H1 (cell line): ENCODE measurements at regions not wholly inside any gene's neighbourhood (a gene's known extent, or its start where the extent isn't known, plus 50 kb on each side); places are given as distances from the start of the nearest gene placed in this dataset.

Experiments used
- CTCF ChIA-PET: fragments of 300-600 bp; sonication (Branson Sonifier 250); formaldehyde crosslinking; loops from one replicate; lab custom pipeline; 2021; ENCODE audit not compliant: partially characterized antibody; lab: Charles Lee
- POLR2A ChIA-PET: fragments of 300-600 bp; sonication (Branson Sonifier 250); formaldehyde crosslinking; loops from one replicate; lab custom pipeline; 2021; ENCODE audit warnings: inconsistent platforms; ENCODE audit not compliant: partially characterized antibody; lab: Charles Lee
- DNase-seq, 2 experiments: peaks; one replicate each; pipeline versions ENCODE4 v3.0.0 to v3.0.0-alpha.2; 2010 to 2022; ENCODE audit warnings: low spot score in 2 of 2, low read depth in 1 of 2, mixed read lengths in 1 of 2
- FAIRE-seq: peaks from 2 replicates; lab custom pipeline; 2011; peaks lifted over from hg19 to GRCh38; lab: Jason Lieb, UNC
- H2AFZ ChIP-seq: 2 replicates; pipeline ENCODE4 v1.8.1; 2012; ENCODE audit warnings: low read length, inconsistent platforms
- H2AK5ac ChIP-seq: 2 replicates; pipeline ENCODE4 v1.6.1; 2013; ENCODE audit warnings: low read depth, low read length
- H2BK120ac ChIP-seq: replicated peaks from 2 replicates; pipeline ENCODE3; 2013; ENCODE audit warnings: low read depth, low read length, inconsistent platforms
- H2BK12ac ChIP-seq: 2 replicates; pipeline ENCODE4 v1.6.1; 2013; ENCODE audit warnings: low read depth, low read length
- H2BK15ac ChIP-seq: 2 replicates; pipeline ENCODE4 v1.6.1; 2013; ENCODE audit warnings: low read length
- H2BK20ac ChIP-seq: 2 replicates; pipeline ENCODE4 v1.6.1; 2013; ENCODE audit warnings: low read length
- H2BK5ac ChIP-seq: 2 replicates; pipeline ENCODE4 v1.6.1; 2013; ENCODE audit warnings: low read depth, low read length
- H3K14ac ChIP-seq: 2 replicates; pipeline ENCODE4 v1.6.1; 2013; ENCODE audit warnings: inconsistent platforms; ENCODE audit not compliant: insufficient read length
- H3K18ac ChIP-seq: 2 replicates; pipeline ENCODE4 v1.6.1; 2013; ENCODE audit warnings: low read length; ENCODE audit errors: extremely low read depth
- H3K23ac ChIP-seq: 2 replicates; pipeline ENCODE4 v1.6.1; 2013; ENCODE audit warnings: inconsistent platforms; ENCODE audit not compliant: insufficient read length
- H3K23me2 ChIP-seq: 2 replicates; pipeline ENCODE4 v1.6.1; 2013; ENCODE audit warnings: low read depth, low read length
- H3K27ac ChIP-seq: 2 replicates; pipeline ENCODE4 v1.6.1; 2011; ENCODE audit warnings: low read depth, low read length, inconsistent platforms
- H3K27me3 ChIP-seq, 4 experiments: replicated peaks in 1 of 4; 1 replicate in 1 of 4; 2 replicates in 3 of 4; pipeline versions ENCODE4 v1.6.1 to v1.8.1; 2011 to 2013; ENCODE audit warnings: low read length in 3 of 4, mild to moderate bottlenecking in 3 of 4, inconsistent platforms in 2 of 4, mixed read lengths in 2 of 4, moderate library complexity in 1 of 4; ENCODE audit not compliant: control insufficient read depth in 3 of 4, insufficient read depth in 3 of 4; ENCODE audit errors: extremely low read depth in 1 of 4
- H3K36me3 ChIP-seq, 4 experiments: 2 replicates each; pipeline versions ENCODE4 v1.6.1 to v1.8.1; 2011 to 2013; ENCODE audit warnings: mild to moderate bottlenecking in 4 of 4, low read length in 3 of 4, moderate library complexity in 2 of 4, control low read depth in 1 of 4, inconsistent platforms in 1 of 4; ENCODE audit not compliant: insufficient read depth in 4 of 4, control insufficient read depth in 2 of 4
- H3K4ac ChIP-seq: replicated peaks from 2 replicates; pipeline ENCODE3; 2013; ENCODE audit warnings: low read length, low read depth, mixed read lengths, inconsistent platforms; ENCODE audit not compliant: insufficient read length
- H3K4me1 ChIP-seq, 4 experiments: replicated peaks in 1 of 4; 1 replicate in 1 of 4; 2 replicates in 3 of 4; pipeline versions ENCODE4 v1.6.1 to v1.8.1; 2011 to 2013; ENCODE audit warnings: low read length in 3 of 4, inconsistent platforms in 2 of 4, mixed read lengths in 1 of 4; ENCODE audit not compliant: insufficient read depth in 4 of 4, control insufficient read depth in 3 of 4
- H3K4me2 ChIP-seq, 2 experiments: 2 replicates each; pipeline versions ENCODE4 v1.6.1 to v1.8.1; 2011 to 2013; ENCODE audit warnings: low read depth in 2 of 2, low read length in 2 of 2, control low read depth in 1 of 2, inconsistent platforms in 1 of 2, mild to moderate bottlenecking in 1 of 2; ENCODE audit not compliant: insufficient read depth in 1 of 2
- H3K4me3 ChIP-seq, 4 experiments: fragments of 200-600, 300-600 bp in 1 of 4; sonication (generic), shearing (Covaris generic), sonication (Bioruptor Twin) in 1 of 4; 2 replicates each; pipeline versions ENCODE4 v1.5.1 to v1.8.1; 2011 to 2016; ENCODE audit warnings: low read length in 4 of 4, low read depth in 3 of 4, control low read depth in 2 of 4, inconsistent platforms in 2 of 4, mild to moderate bottlenecking in 2 of 4, mixed read lengths in 1 of 4, moderate library complexity in 1 of 4; ENCODE audit not compliant: insufficient read depth in 2 of 4; ENCODE audit errors: extremely low read depth in 1 of 4
- H3K56ac ChIP-seq: replicated peaks from 2 replicates; pipeline ENCODE3; 2013; ENCODE audit warnings: low read depth, mild to moderate bottlenecking, mixed read lengths, low read length, inconsistent platforms; ENCODE audit not compliant: insufficient read length
- H3K79me1 ChIP-seq: 2 replicates; pipeline ENCODE4 v1.6.1; 2013; ENCODE audit warnings: low read depth, low read length, control low read depth
- H3K79me2 ChIP-seq, 2 experiments: 2 replicates each; pipeline versions ENCODE4 v1.6.1 to v1.8.1; 2012 to 2013; ENCODE audit warnings: low read length in 2 of 2, mild to moderate bottlenecking in 2 of 2, inconsistent platforms in 1 of 2; ENCODE audit not compliant: insufficient read depth in 2 of 2, control insufficient read depth in 1 of 2
- H3K9ac ChIP-seq, 4 experiments: replicated peaks in 1 of 4; 1 replicate in 1 of 4; 2 replicates in 3 of 4; pipeline versions ENCODE4 v1.6.1 to v1.8.1; 2011 to 2013; ENCODE audit warnings: low read depth in 3 of 4, low read length in 3 of 4, control low read depth in 2 of 4, mild to moderate bottlenecking in 2 of 4, moderate library complexity in 2 of 4, inconsistent platforms in 1 of 4; ENCODE audit errors: extremely low read depth in 1 of 4
- H3K9me3 ChIP-seq, 2 experiments: 2 replicates each; pipeline versions ENCODE4 v1.6.1 to v1.8.1; 2012 to 2013; ENCODE audit warnings: mild to moderate bottlenecking in 2 of 2, moderate library complexity in 2 of 2, control low read depth in 1 of 2, inconsistent platforms in 1 of 2, low read depth in 1 of 2, low read length in 1 of 2, mixed read lengths in 1 of 2; ENCODE audit not compliant: insufficient read depth in 2 of 2
- H4K20me1 ChIP-seq, 2 experiments: replicated peaks in 1 of 2; 2 replicates each; pipeline versions ENCODE3 to v1.8.1; 2011 to 2013; ENCODE audit warnings: inconsistent platforms in 2 of 2, low read length in 2 of 2, mild to moderate bottlenecking in 1 of 2; ENCODE audit not compliant: insufficient read depth in 2 of 2, control insufficient read depth in 1 of 2
- H4K5ac ChIP-seq: 2 replicates; pipeline ENCODE4 v1.6.1; 2013; ENCODE audit warnings: low read length, low read depth, mixed read lengths, inconsistent platforms; ENCODE audit not compliant: insufficient read length
- H4K8ac ChIP-seq: 2 replicates; pipeline ENCODE4 v1.8.0; 2013; ENCODE audit warnings: mild to moderate bottlenecking, moderate library complexity, low read length, inconsistent platforms; ENCODE audit not compliant: insufficient read depth; ENCODE audit errors: extremely low read depth
- H4K91ac ChIP-seq: replicated peaks from 2 replicates; pipeline ENCODE3; 2013; ENCODE audit warnings: low read length, mixed read lengths, inconsistent platforms; ENCODE audit not compliant: insufficient read length
- ASH2L ChIP-seq: fragments of 200-600, 300-600 bp; sonication (generic); IDR thresholded peaks from one replicate; pipeline ENCODE4 v1.7.1; 2017; ENCODE audit warnings: low read length
- BACH1 ChIP-seq: IDR thresholded peaks from 2 replicates; pipeline ENCODE4 v1.6.1; 2012; ENCODE audit warnings: low read length, improper control_type of control experiment
- CHD1 ChIP-seq: IDR thresholded peaks from 2 replicates; pipeline ENCODE4 v1.6.1; 2012; ENCODE audit warnings: low read depth, low read length, improper control_type of control experiment
- EZH2 ChIP-seq: fragments of 200-600 bp; sonication (generic); IDR thresholded peaks from 2 replicates; pipeline ENCODE4 v1.7.1; 2012; ENCODE audit warnings: low read depth, mild to moderate bottlenecking, moderate library complexity, low read length, inconsistent platforms; ENCODE audit not compliant: severe bottlenecking
- SIRT6 ChIP-seq: IDR thresholded peaks from one replicate; pipeline ENCODE4 v1.7.1; 2012; ENCODE audit warnings: low read length, inconsistent platforms
- SP2 ChIP-seq: IDR thresholded peaks from 2 replicates; pipeline ENCODE4 v1.6.1; 2012; ENCODE audit warnings: mild to moderate bottlenecking, low read length, inconsistent platforms
- WGBS, 2 experiments: shearing (Covaris generic) in 1 of 2; methylation state at CpG; one replicate each; pipeline versions ENCODE4 v1.1.6 to v1.1.7; 2013 to 2015; ENCODE audit warnings: low lambda C conversion rate in 2 of 2, mixed read lengths in 2 of 2, inconsistent platforms in 1 of 2, low coverage in 1 of 2, missing lambda C conversion rate in 1 of 2; ENCODE audit not compliant: insufficient replicate concordance in 2 of 2, insufficient coverage in 1 of 2, insufficient read length in 1 of 2; ENCODE audit errors: extremely low coverage in 1 of 2, missing lambda C conversion rate in 1 of 2; 5-methylcytosine and 5-hydroxymethylcytosine counted together
- TF ChIP-seq, protein P1 (sequence below): IDR thresholded peaks from 2 replicates; pipeline ENCODE4 v1.6.1; 2012; ENCODE audit warnings: low read length, inconsistent platforms
- TF ChIP-seq, protein P2 (sequence below): IDR thresholded peaks from 2 replicates; pipeline ENCODE4 v1.6.1; 2011; ENCODE audit warnings: low read length, improper control_type of control experiment

DNA sequence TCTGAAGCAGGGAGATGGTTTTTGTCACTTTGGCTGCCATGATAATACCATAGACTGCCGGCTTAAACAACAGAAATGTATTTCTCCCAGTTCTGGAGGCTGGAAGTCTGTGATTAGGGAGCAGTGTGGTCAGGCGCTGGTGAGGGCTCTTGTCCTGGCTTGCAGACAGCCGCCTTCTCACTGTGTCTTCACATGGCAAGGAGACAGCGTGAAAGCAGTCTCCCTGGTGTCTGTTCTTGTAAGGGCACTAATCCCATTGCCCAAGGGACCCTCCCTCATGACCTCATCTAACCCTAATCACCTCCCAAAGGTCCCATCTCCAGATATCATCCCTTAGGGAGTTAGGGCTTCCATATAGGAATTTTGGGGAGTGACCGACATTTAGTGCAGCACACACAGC is 167.0 kb downstream of the ENGASE start:
- Histone ChIP-seq H3K14ac (no peak overlapping the region), H3K23me2 (no peaks in the 10 kb centered on the region), H3K56ac (no peak overlapping the region), H2BK12ac (no peak overlapping the region), H4K8ac (no peak overlapping the region), H3K23ac (no peak overlapping the region), H3K9ac (no peak overlapping the region), H3K4me1 (peaks cover 0 to 6% (median 0%) of the 10 kb centered on the region in 4 experiments; a peak in 1 of 7 replicates), H4K20me1 (no peaks in the 10 kb centered on the region), H3K18ac (no peak overlapping the region), H3K27ac (no peak overlapping the region), H3K4me3 (no peak overlapping the region), H4K91ac (no peak overlapping the region), H3K79me1 (no peaks in the 10 kb centered on the region), H3K9me3 (no peaks in the 10 kb centered on the region), H2AFZ (no peak overlapping the region), H2BK120ac (no peak overlapping the region), H4K5ac (no peak overlapping the region), H2BK20ac (no peak overlapping the region), H2BK5ac (no peak overlapping the region), H3K79me2 (no peaks in the 10 kb centered on the region), H3K27me3 (peaks cover 0 to under 1% (median 0%) of the 10 kb centered on the region in 4 experiments; a peak in 1 of 7 replicates), H3K4me2 (no peak overlapping the region), H2AK5ac (no peak overlapping the region), H3K36me3 (no peaks in the 10 kb centered on the region), H3K4ac (no peak overlapping the region), H2BK15ac (no peak overlapping the region)
- TF ChIP-seq CHD1 (no peak), SIRT6 (no peak), EZH2 (no peak), BACH1 (no peak), ASH2L (no peak), SP2 (no peak)
- TF ChIP-seq, protein P1, sequence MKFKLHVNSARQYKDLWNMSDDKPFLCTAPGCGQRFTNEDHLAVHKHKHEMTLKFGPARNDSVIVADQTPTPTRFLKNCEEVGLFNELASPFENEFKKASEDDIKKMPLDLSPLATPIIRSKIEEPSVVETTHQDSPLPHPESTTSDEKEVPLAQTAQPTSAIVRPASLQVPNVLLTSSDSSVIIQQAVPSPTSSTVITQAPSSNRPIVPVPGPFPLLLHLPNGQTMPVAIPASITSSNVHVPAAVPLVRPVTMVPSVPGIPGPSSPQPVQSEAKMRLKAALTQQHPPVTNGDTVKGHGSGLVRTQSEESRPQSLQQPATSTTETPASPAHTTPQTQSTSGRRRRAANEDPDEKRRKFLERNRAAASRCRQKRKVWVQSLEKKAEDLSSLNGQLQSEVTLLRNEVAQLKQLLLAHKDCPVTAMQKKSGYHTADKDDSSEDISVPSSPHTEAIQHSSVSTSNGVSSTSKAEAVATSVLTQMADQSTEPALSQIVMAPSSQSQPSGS = no peak
- TF ChIP-seq, protein P2, sequence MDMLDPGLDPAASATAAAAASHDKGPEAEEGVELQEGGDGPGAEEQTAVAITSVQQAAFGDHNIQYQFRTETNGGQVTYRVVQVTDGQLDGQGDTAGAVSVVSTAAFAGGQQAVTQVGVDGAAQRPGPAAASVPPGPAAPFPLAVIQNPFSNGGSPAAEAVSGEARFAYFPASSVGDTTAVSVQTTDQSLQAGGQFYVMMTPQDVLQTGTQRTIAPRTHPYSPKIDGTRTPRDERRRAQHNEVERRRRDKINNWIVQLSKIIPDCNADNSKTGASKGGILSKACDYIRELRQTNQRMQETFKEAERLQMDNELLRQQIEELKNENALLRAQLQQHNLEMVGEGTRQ = no peak
- CTCF ChIA-PET = interaction anchor here (1.8 kb wide), 1 partner anchor 147 kb away, joined by 8 read pairs; no protein-coding TSS in a partner anchor
- WGBS, 2 experiments = 86% methylated on average over 5 of the region's 5 CpGs; no CpG with 5 or more reads in 1 of the 2 experiments
- FAIRE-seq = no peak
- no peak for DNase-seq
- POLR2A ChIA-PET = no interaction called here
